WTC11 (cell line): ENCODE measurements at regions not wholly inside any gene's neighbourhood (a gene's known extent, or its start where the extent isn't known, plus 50 kb on each side); places are given as distances from the start of the nearest gene placed in this dataset.

ENCODE experiments used
- MYBL2 ChIP-seq: sonication (generic); formaldehyde crosslinking; IDR thresholded peaks from 2 replicates; pipeline ENCODE4 v1.8.1; 2023; ENCODE audit warnings: mild to moderate bottlenecking, moderate library complexity, missing genetic modification reagents
- RORB ChIP-seq: fragments of 250-450 bp; sonication (Bioruptor Pico); IDR thresholded peaks from 2 replicates; pipeline ENCODE4 v1.9.0; 2021; ENCODE audit warnings: mild to moderate bottlenecking
- ZNF263 ChIP-seq: sonication (generic); formaldehyde crosslinking; IDR thresholded peaks from 2 replicates; pipeline ENCODE4 v1.8.1; 2022; ENCODE audit warnings: low read depth, mild to moderate bottlenecking, moderate library complexity, missing genetic modification reagents
- TF ChIP-seq, protein P1 (sequence below): sonication (generic); formaldehyde crosslinking; IDR thresholded peaks from 2 replicates; pipeline ENCODE4 v1.8.1; 2022; ENCODE audit warnings: low read depth, mild to moderate bottlenecking, moderate library complexity, missing genetic modification reagents, borderline replicate concordance

DNA sequence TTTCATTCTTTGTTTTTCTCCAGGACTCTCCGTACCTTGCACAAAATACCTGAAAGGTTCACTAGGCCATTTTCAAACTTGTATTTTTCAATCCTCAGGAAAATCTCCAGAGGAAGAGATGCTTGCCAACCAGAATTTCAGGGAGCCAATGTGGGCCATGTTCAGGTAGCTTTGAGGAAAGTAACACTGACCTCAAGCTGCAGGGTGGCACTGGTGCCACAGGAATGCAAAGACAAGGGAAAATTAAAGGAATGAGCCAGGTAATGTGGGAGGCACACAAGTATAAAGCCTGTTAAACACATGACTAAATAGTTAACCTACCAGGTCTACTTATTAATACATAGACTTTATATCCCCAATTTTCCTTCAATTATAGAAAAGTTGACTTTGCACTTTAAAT, 51.9 kb upstream of the GAP43 start (continued):
- TF ChIP-seq ZNF263 (CRISPR knock-in tag) (no peak), MYBL2 (CRISPR knock-in tag) (no peak), RORB (CRISPR knock-in tag) (no peak)
- TF ChIP-seq, protein P1, sequence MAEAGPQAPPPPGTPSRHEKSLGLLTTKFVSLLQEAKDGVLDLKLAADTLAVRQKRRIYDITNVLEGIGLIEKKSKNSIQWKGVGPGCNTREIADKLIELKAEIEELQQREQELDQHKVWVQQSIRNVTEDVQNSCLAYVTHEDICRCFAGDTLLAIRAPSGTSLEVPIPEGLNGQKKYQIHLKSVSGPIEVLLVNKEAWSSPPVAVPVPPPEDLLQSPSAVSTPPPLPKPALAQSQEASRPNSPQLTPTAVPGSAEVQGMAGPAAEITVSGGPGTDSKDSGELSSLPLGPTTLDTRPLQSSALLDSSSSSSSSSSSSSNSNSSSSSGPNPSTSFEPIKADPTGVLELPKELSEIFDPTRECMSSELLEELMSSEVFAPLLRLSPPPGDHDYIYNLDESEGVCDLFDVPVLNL (CRISPR knock-in tag): no peak
